AG09309 (cell line): ENCODE measurements at regions not wholly inside any gene's neighbourhood (a gene's known extent, or its start where the extent isn't known, plus 50 kb on each side); places are given as distances from the start of the nearest gene placed in this dataset.

Experiments used
- DNase-seq: peaks from one replicate; pipeline ENCODE4 v3.0.0-alpha.2; 2010; ENCODE audit warnings: low read depth
- H3K4me3 ChIP-seq: 2 replicates; pipeline ENCODE4 v1.5.1; 2011; ENCODE audit warnings: mild to moderate bottlenecking, low read depth, low read length, moderate library complexity; ENCODE audit not compliant: control insufficient read depth
- CTCF ChIP-seq: IDR thresholded peaks from 2 replicates; pipeline ENCODE4 v1.5.1; 2011; ENCODE audit warnings: mild to moderate bottlenecking, low read depth, low read length, inconsistent platforms; ENCODE audit not compliant: insufficient read depth, control insufficient read depth; ENCODE audit errors: missing control alignments

- H3K4me3 ChIP-seq: no peak overlapping the region
- no peak for TF ChIP-seq CTCF
- DNase-seq: peak; percentile 83
Measured at GRCh38 chr2:235330775-235331451, 162.9 kb upstream of the AGAP1 start.

GRCh38 chr2:235332240-235332890 is 161.5 kb upstream of the AGAP1 start:
- H3K4me3 ChIP-seq: no peak overlapping the region
- DNase-seq: no peak
- TF ChIP-seq CTCF: no peak

DNA sequence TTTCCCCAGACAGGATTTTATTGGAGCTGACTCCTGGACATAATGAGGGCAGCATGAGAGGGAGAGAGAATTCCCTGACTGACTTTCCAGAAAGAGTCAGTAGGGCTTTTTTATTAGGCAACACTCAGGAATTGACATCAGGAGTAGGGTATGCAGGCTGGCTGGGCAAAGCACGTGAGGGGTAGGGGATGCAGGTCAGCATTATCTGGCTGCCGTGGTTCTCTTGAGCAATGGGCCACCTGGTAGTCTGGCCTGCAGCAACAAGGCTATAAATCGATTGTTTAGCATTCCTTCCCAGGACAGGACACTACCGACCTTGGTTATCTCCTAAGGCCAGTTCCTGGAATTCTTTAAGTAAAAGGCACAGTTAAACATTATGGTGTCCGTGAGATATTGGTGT is 160.8 kb upstream of the AGAP1 start:
- no peak overlapping the region for H3K4me3 ChIP-seq
- no peak for TF ChIP-seq CTCF
- no peak for DNase-seq

DNA sequence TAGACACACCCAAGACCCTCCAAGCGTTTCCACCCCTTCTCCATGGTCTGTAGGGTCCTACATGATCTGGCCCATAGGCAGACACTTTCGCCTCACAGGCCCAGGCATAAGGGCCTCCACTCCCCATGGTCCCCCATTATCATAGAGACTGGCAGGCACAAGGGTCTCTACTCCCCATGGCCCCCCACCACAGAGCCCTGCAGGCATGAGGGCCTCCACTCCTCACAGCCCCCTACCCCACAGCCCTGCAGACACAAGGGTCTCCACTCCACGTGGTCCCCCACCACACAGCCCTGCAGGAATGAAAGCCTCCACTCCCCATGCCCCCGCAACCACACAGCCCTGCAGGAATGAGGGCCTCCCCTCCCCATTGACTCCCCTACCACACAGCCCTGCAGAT is 159.7 kb upstream of the AGAP1 start:
- H3K4me3 ChIP-seq: no peak overlapping the region
- no peak for DNase-seq
- no peak for TF ChIP-seq CTCF

DNA sequence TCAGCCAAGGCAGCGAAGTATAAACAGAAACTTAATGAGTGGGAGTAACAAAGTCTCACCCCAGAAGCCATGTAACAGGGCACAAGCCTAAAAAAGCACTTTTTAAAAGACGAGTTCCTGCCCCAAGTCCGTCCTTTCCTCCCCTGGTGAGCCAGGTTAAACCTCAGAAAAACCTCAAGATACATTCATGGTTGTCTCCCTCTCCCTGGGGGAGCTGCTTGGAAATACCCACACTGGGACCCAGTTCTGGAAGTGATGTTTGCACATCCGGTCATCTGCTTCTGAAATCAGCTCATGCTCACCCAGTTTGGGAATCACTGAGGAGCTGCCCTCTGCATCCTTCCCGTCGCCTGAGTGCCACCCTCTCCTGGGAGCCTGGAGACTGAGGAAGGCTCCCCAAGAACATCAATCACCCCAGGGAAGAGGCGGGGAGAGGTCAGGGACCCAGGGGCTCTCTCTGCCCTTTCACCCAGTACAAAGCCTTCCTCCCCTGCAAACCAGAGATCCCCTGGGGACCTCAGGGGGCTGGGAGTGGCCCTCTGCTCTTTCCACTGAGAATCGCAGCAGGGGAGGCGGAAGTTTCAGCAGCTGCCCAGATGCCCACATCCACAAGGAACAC is 150.6 kb upstream of the AGAP1 start:
- no peak for DNase-seq
- no peak overlapping the region for H3K4me3 ChIP-seq
- no peak for TF ChIP-seq CTCF

GRCh38 chr2:235343869-235344268 is 150.0 kb upstream of the AGAP1 start:
- DNase-seq: no peak
- TF ChIP-seq CTCF: no peak
- H3K4me3 ChIP-seq: no peak overlapping the region
